ENCODE measurements at regions not wholly inside any gene's neighbourhood (a gene's known extent, or its start where the extent isn't known, plus 50 kb on each side); places are given as distances from the start of the nearest gene placed in this dataset.

DNA sequence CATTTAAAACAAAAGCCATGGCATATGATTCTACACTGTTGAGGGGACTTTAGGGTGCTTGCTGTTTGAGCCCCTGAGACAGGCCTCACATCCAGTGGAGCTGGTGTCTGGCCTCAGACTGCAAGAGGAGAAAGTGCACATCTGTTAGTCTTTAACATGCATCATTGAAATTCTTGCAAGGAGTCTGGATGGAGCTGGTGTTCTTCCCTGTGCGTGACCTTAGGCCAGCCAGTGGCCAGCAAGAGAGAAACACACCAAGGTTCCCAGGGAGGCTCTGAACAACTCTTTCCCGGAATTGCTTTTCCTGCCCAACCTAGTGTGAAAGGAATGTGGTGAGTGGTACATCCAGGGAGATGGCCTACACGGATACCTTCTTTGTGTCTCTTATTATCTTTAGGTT is 282.8 kb upstream of the TNC start:
- TF ChIP-seq, protein P1, sequence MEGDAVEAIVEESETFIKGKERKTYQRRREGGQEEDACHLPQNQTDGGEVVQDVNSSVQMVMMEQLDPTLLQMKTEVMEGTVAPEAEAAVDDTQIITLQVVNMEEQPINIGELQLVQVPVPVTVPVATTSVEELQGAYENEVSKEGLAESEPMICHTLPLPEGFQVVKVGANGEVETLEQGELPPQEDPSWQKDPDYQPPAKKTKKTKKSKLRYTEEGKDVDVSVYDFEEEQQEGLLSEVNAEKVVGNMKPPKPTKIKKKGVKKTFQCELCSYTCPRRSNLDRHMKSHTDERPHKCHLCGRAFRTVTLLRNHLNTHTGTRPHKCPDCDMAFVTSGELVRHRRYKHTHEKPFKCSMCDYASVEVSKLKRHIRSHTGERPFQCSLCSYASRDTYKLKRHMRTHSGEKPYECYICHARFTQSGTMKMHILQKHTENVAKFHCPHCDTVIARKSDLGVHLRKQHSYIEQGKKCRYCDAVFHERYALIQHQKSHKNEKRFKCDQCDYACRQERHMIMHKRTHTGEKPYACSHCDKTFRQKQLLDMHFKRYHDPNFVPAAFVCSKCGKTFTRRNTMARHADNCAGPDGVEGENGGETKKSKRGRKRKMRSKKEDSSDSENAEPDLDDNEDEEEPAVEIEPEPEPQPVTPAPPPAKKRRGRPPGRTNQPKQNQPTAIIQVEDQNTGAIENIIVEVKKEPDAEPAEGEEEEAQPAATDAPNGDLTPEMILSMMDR (IDR thresholded peaks at IDR 0.05): no peak
- TF ChIP-seq POLR2A (IDR thresholded peaks at IDR 0.05): no peak
- no peak for TF ChIP-seq EP300 (IDR thresholded peaks at IDR 0.05)
